ENCODE measurements at regions not wholly inside any gene's neighbourhood (a gene's known extent, or its start where the extent isn't known, plus 50 kb on each side); places are given as distances from the start of the nearest gene placed in this dataset.

- DNase-seq (ENCODE audit: low read depth) = no peak
Observed at GRCh38 chr13:91127995-91128394, 219.5 kb upstream of the MIR17HG start.

DNA sequence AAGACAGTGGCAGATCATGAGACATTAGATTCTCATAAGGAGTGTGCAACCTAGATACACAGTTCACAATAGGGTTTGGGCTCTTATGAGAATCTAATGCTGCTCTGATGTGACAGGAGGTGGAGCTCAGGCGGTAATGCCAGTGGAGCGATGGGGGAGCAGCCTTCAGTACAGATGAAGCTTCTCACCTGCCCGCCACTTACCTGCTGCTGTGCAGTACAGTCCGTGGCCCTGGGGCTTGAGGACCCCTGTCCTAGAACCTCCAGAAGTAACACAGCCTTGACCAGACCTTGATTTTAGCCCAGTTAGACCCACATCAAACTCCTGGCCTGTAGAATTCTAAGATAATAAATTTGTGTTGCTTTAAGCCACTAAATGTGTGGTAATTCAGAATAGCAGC, 215.1 kb upstream of the MIR17HG start:
- DNase-seq (ENCODE audit: low read depth) = no peak

GRCh38 chr13:91132786-91133185, 214.7 kb upstream of the MIR17HG start:
- no peak for DNase-seq (ENCODE audit: low read depth)

GRCh38 chr13:91133941-91134802, 213.3 kb upstream of the MIR17HG start:
- peak; percentile 31 for DNase-seq (ENCODE audit: low read depth)

GRCh38 chr13:91134803-91135184, 212.7 kb upstream of the MIR17HG start:
- no peak for DNase-seq (ENCODE audit: low read depth)

GRCh38 chr13:91135376-91135775, 212.1 kb upstream of the MIR17HG start:
- no peak for DNase-seq (ENCODE audit: low read depth)

DNA sequence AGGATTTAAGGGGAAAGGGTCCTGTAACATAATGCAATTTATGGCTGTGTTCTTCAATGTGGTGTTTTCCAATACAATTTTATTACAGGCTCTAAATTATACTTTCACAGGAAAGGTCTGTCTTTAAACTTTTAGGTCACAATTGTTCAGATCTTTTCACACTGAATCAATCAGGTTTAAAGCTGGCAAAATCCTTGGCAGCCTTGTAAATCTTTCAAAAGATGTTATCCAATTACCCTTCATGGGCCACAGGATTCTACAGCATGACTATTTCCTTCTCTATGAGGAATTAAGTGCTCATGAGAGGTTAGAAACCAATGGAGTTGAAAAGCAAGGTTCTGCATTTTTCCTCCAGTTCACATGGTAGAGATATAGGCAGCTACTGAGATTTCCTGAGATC, 211.5 kb upstream of the MIR17HG start:
- no peak for DNase-seq (ENCODE audit: low read depth)

GRCh38 chr13:91136806-91137205, 210.7 kb upstream of the MIR17HG start:
- no peak for DNase-seq (ENCODE audit: low read depth)

GRCh38 chr13:91139232-91139631, 208.3 kb upstream of the MIR17HG start:
- DNase-seq (ENCODE audit: low read depth) = no peak

- no peak for DNase-seq (ENCODE audit: low read depth)
Observed at GRCh38 chr13:91141543-91142061, 205.9 kb upstream of the MIR17HG start.

DNA sequence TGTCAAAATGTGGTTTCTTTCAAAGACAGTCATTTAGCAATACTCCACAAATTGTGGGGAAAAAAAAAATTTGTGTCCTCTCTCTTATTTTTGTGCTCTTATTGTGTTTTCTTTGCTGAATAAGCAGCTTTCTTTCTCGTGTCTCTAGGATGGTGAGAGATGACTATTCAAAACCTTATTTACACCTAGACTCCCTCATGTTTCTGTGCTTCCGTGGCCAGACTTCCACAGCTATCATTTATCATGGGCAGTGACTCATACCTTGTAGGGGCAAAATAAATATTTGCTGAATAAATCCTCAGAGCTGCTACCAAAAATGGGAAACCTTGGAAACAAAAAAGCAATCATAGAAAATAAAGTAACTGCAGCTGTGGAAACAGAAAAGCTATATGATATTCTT, 204.9 kb upstream of the MIR17HG start:
- no peak for DNase-seq (ENCODE audit: low read depth)

DNA sequence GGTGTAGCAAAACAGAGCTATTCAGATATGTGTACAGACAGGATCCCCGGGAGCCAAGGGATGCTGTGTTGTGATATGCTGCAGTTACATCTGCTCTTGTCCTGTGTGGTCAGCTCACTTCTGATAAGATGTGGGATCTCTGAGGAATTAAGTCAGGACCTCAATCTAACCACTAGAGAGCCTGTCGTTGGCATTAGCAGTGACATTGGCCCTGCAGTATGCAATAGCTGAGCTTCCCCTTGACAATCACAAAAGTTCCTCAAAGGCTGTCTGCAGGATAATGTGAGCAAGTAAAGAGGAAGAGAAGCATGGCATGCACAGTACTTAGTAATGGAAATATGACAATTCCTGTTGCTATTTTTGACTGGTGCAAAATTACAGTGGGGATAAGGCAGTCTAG, 203.4 kb upstream of the MIR17HG start:
- no peak for DNase-seq (ENCODE audit: low read depth)

- DNase-seq (ENCODE audit: low read depth) = no peak
Observed at GRCh38 chr13:91144486-91144885, 203.0 kb upstream of the MIR17HG start.

DNA sequence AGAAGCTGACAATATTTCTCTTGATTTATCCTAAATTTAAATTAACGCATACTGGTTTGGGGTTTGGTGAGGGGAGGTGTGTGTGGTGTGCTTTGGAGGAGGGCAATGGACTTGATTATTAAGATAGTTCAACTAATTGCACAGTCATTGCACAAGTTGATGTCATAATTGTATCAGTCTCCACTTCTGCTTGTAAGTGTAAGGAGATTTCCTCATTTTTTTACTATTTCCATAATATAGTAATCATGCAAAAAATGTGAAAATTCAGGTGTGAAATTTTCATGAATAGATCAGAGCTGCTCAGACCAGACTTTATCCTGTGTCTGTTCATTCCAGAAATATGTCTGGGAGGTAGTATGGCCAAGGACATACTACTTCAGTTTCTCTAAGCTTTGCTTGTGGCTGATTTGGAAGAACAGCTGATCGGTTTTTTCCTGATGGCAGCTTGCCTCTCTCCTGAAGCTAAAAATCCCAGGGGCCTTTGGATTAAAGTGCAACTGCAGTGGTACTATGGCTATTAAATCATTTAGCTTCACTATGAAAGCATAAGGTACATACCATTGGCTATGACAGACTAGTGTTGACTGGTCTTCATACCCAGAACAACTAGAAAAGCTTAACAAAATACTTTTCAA, 201.8 kb upstream of the MIR17HG start:
- DNase-seq (ENCODE audit: low read depth) = no peak

- no peak for DNase-seq (ENCODE audit: low read depth)
Observed at GRCh38 chr13:91146601-91147000, 200.9 kb upstream of the MIR17HG start.

DNA sequence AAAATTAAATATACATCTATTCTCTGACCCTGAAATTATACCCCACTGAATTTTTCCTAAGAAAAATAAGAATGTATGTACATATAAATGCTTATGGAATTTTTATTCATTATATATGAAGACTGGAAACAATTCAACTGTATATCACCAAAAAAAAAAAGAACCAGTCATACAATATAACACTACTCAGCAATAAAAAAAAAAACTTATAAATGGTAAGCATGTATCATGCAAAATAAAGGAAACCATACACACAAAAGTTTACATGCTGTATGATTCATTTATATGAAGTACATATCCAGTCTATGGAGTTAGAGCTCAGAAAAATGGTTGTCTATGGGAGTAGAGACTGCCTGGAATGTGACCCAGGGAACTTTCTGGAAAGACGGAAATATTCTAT, 199.4 kb upstream of the MIR17HG start:
- DNase-seq (ENCODE audit: low read depth) = no peak

DNA sequence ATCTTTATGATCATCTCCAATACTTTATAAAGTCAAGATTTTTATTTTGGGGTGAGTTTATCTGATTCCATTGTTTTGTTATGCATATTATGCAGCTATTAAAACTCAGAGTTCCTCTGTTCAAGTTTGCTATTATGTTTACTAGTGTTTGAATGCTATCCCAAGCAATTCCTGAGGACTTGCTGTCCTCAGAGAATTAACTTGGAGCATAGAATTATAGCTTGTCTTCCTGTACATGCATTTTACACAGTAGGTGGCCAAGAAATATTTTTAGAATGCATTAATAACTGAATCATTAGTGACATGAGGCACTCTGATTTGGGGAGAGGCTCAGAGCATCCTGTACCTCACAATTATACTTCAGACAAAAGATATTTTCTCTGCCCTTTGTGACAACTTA, 195.6 kb upstream of the MIR17HG start:
- no peak for DNase-seq (ENCODE audit: low read depth)

GRCh38 chr13:91153372-91153771, 194.1 kb upstream of the MIR17HG start:
- DNase-seq (ENCODE audit: low read depth) = no peak

GRCh38 chr13:91154558-91155353, 192.7 kb upstream of the MIR17HG start:
- DNase-seq (ENCODE audit: low read depth) = no peak

DNA sequence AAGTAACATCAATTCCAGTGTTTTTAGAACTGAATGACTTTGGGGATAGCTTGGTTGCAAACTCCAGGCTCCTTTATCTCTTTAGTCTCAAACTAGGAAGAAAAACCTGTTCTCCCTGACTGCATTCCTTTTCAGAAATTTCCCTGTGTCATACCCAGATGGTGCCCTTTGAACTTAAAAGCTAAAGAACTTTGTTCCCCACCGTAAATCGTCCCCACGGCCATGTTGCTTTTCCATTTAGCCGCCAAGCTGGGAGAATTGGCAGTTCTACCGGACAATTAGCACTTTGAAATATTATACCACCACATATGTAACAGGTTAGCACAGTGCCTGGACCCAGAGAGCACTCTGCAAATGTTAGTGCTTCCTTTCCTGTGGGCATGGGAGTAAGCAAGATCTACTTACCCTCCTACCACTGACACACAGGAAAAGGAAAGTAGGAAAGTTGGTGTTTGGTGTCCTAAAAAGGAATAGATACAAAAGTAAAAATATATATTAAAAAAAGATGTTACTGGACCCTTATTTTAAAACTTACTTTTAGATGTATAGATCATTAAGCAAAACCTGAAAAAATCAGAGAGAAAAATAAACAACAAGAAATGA, 191.9 kb upstream of the MIR17HG start:
- DNase-seq (ENCODE audit: low read depth) = no peak

- DNase-seq (ENCODE audit: low read depth) = no peak
Observed at GRCh38 chr13:91157273-91158016, 190.0 kb upstream of the MIR17HG start.

Measured in RPMI7951 (cell line).